Astrocyte (in vitro differentiated cells and primary cell): ENCODE measurements at regions not wholly inside any gene's neighbourhood (a gene's known extent, or its start where the extent isn't known, plus 50 kb on each side); places are given as distances from the start of the nearest gene placed in this dataset.

Experiments used
- DNase-seq: peaks from one replicate; pipeline ENCODE4 v3.0.0-alpha.2; 2010; ENCODE audit warnings: low read depth
- FAIRE-seq: peaks from 2 replicates; lab custom pipeline; 2011; peaks lifted over from hg19 to GRCh38; lab: Jason Lieb, UNC
- H2AFZ ChIP-seq: 2 replicates; pipeline ENCODE4 v1.6.0; 2012; ENCODE audit warnings: low read depth, low read length, inconsistent platforms
- H3K27ac ChIP-seq: 2 replicates; pipeline ENCODE4 v1.5.1; 2011; ENCODE audit warnings: low read depth, low read length, inconsistent platforms
- H3K27me3 ChIP-seq: 2 replicates; pipeline ENCODE4 v1.6.0; 2011; ENCODE audit warnings: low read length, inconsistent platforms; ENCODE audit not compliant: insufficient read depth
- H3K36me3 ChIP-seq: 2 replicates; pipeline ENCODE4 v1.5.1; 2011; ENCODE audit warnings: low read length, inconsistent platforms; ENCODE audit not compliant: insufficient read depth
- H3K4me1 ChIP-seq: 2 replicates; pipeline ENCODE4 v1.5.1; 2011; ENCODE audit warnings: low read length, inconsistent platforms; ENCODE audit not compliant: insufficient read depth
- H3K4me2 ChIP-seq: 2 replicates; pipeline ENCODE4 v1.6.0; 2012; ENCODE audit warnings: low read length, inconsistent platforms
- H3K4me3 ChIP-seq: 2 replicates; pipeline ENCODE4 v1.5.1; 2011; ENCODE audit warnings: low read depth, mild to moderate bottlenecking, low read length, inconsistent platforms; ENCODE audit not compliant: insufficient read depth
- H3K79me2 ChIP-seq: 2 replicates; pipeline ENCODE4 v1.6.0; 2012; ENCODE audit warnings: mild to moderate bottlenecking, low read length, inconsistent platforms; ENCODE audit not compliant: insufficient read depth
- H3K9ac ChIP-seq: 2 replicates; pipeline ENCODE4 v1.6.0; 2012; ENCODE audit warnings: mild to moderate bottlenecking, low read length, inconsistent platforms
- H3K9me3 ChIP-seq: 2 replicates; pipeline ENCODE4 v1.5.1; 2012; ENCODE audit warnings: low read depth, mild to moderate bottlenecking, low read length, inconsistent platforms; ENCODE audit not compliant: insufficient read depth
- H4K20me1 ChIP-seq: 2 replicates; pipeline ENCODE4 v1.6.0; 2012; ENCODE audit warnings: low read length, inconsistent platforms; ENCODE audit not compliant: insufficient read depth
- H3K27ac Mint-ChIP-seq: one replicate; pipeline ENCODE4 v1.8.0; 2021; ENCODE audit warnings: mild to moderate bottlenecking, mixed read lengths; ENCODE audit not compliant: unreplicated experiment
- H3K27me3 Mint-ChIP-seq: one replicate; pipeline ENCODE4 v1.8.0; 2021; ENCODE audit warnings: low read depth, mixed read lengths; ENCODE audit not compliant: unreplicated experiment
- H3K36me3 Mint-ChIP-seq: one replicate; pipeline ENCODE4 v1.8.0; 2021; ENCODE audit warnings: low read depth, mixed read lengths; ENCODE audit not compliant: unreplicated experiment
- H3K4me1 Mint-ChIP-seq: one replicate; pipeline ENCODE4 v1.8.0; 2021; ENCODE audit warnings: low read depth, mixed read lengths; ENCODE audit not compliant: unreplicated experiment
- H3K4me3 Mint-ChIP-seq: one replicate; pipeline ENCODE4 v1.8.0; 2021; ENCODE audit warnings: mild to moderate bottlenecking, moderate library complexity, mixed read lengths; ENCODE audit not compliant: unreplicated experiment
- H3K9me3 Mint-ChIP-seq: one replicate; pipeline ENCODE4 v1.8.0; 2021; ENCODE audit warnings: mild to moderate bottlenecking, mixed read lengths; ENCODE audit not compliant: unreplicated experiment
- CTCF ChIP-seq: IDR thresholded peaks from 2 replicates; pipeline ENCODE4 v1.5.1; 2011; ENCODE audit warnings: low read depth, mild to moderate bottlenecking, inconsistent platforms, low read length, moderate library complexity; ENCODE audit not compliant: insufficient read depth
- EZH2 ChIP-seq: IDR thresholded peaks from 2 replicates; pipeline ENCODE4 v1.6.1; 2012; ENCODE audit warnings: mild to moderate bottlenecking, low read length, inconsistent platforms; ENCODE audit not compliant: insufficient read depth

- Mint-ChIP-seq H3K4me1 (peaks cover 9% of the 10 kb centered on the region), H3K4me3 (no peak overlapping the region), H3K27ac (no peak overlapping the region), H3K27me3 (peaks cover 4% of the 10 kb centered on the region), H3K36me3 (no peaks in the 10 kb centered on the region), H3K9me3 (no peaks in the 10 kb centered on the region)
- Histone ChIP-seq H2AFZ (no peak overlapping the region), H3K9me3 (no peaks in the 10 kb centered on the region), H3K4me2 (no peak overlapping the region), H3K27ac (no peak overlapping the region), H3K9ac (no peak overlapping the region), H3K79me2 (no peaks in the 10 kb centered on the region), H3K36me3 (no peaks in the 10 kb centered on the region), H3K4me1 (peaks cover 7% of the 10 kb centered on the region), H4K20me1 (no peaks in the 10 kb centered on the region), H3K27me3 (no peaks in the 10 kb centered on the region), H3K4me3 (no peak overlapping the region)
- FAIRE-seq = no peak
- no peak for DNase-seq
- TF ChIP-seq EZH2 (no peak), CTCF (no peak)
Measured at GRCh38 chr1:219806020-219806419, 122.3 kb downstream of the SLC30A10 start.

- no peak for FAIRE-seq
Measured at GRCh38 chr1:219805191-219805590, 123.2 kb downstream of the SLC30A10 start.

More at GRCh38 chr1:219805191-219805590, 123.2 kb downstream of the SLC30A10 start:
- Histone ChIP-seq H3K79me2 (no peaks in the 10 kb centered on the region), H3K9ac (no peak overlapping the region), H3K4me1 (peaks cover 7% of the 10 kb centered on the region), H4K20me1 (no peaks in the 10 kb centered on the region), H3K9me3 (no peaks in the 10 kb centered on the region), H3K4me3 (no peak overlapping the region), H2AFZ (peak overlapping the region; percentile 16), H3K27me3 (no peaks in the 10 kb centered on the region), H3K36me3 (no peaks in the 10 kb centered on the region), H3K27ac (no peak overlapping the region), H3K4me2 (no peak overlapping the region)
- peaks cover 4% of the 10 kb centered on the region for H3K27me3 Mint-ChIP-seq
- peaks cover 9% of the 10 kb centered on the region for H3K4me1 Mint-ChIP-seq
- TF ChIP-seq EZH2 = no peak
- TF ChIP-seq CTCF = peak; percentile 6
- H3K4me3 Mint-ChIP-seq = no peak overlapping the region
- no peaks in the 10 kb centered on the region for H3K36me3 Mint-ChIP-seq
- DNase-seq = no peak
- no peak overlapping the region for H3K27ac Mint-ChIP-seq
- H3K9me3 Mint-ChIP-seq = no peaks in the 10 kb centered on the region
